GM13977 (cell line): ENCODE measurements at regions not wholly inside any gene's neighbourhood (a gene's known extent, or its start where the extent isn't known, plus 50 kb on each side); places are given as distances from the start of the nearest gene placed in this dataset.

Source experiments
- DNase-seq: peaks from one replicate; pipeline ENCODE4 v3.0.0; 2012; ENCODE audit warnings: low spot score
- CTCF ChIP-seq: IDR thresholded peaks from 2 replicates; pipeline ENCODE4 v1.5.1; 2012; ENCODE audit warnings: mild to moderate bottlenecking, control low read depth; ENCODE audit not compliant: insufficient read depth; ENCODE audit errors: extremely low read depth, missing control alignments
- in situ Hi-C: fragments of 300-500 bp; cut with MboI; formaldehyde crosslinking; loops from one replicate; pipeline ENCODE4 v1.12.0; 2022; ENCODE audit warnings: low sequenced_read_pairs, low pct_unique_long_range_greater_than_20kb, mixed read lengths, inconsistent platforms; ENCODE audit not compliant: unreplicated experiment

- no peak for TF ChIP-seq CTCF
- in situ Hi-C loops = no loop called here
- no peak for DNase-seq
These were observed 54.2 kb upstream of the ZNF267 start for GRCh38 chr16:31819386-31819785.

- TF ChIP-seq CTCF = no peak
These were observed 53.7 kb upstream of the ZNF267 start for GRCh38 chr16:31819948-31820347.

More at GRCh38 chr16:31819948-31820347, 53.7 kb upstream of the ZNF267 start:
- in situ Hi-C loops = no loop called here
- no peak for DNase-seq
